Nephron (organoid): ENCODE measurements at regions not wholly inside any gene's neighbourhood (a gene's known extent, or its start where the extent isn't known, plus 50 kb on each side); places are given as distances from the start of the nearest gene placed in this dataset.

Experiments used
- H3K27ac Mint-ChIP-seq, 3 experiments: 2 replicates each; pipeline ENCODE4 v1.8.0; 2020; ENCODE audit warnings: mixed read lengths in 3 of 3, mild to moderate bottlenecking in 2 of 3, moderate library complexity in 1 of 3
- H3K27me3 Mint-ChIP-seq: 2 replicates; pipeline ENCODE4 v1.8.0; 2021; ENCODE audit warnings: low read depth, mild to moderate bottlenecking, moderate library complexity, mixed read lengths
- H3K36me3 Mint-ChIP-seq: 2 replicates; pipeline ENCODE4 v1.8.0; 2020; ENCODE audit warnings: low read depth, mixed read lengths
- H3K4me1 Mint-ChIP-seq: 2 replicates; pipeline ENCODE4 v1.8.0; 2020; ENCODE audit warnings: mixed read lengths
- H3K4me3 Mint-ChIP-seq, 3 experiments: 2 replicates each; pipeline ENCODE4 v1.8.0; 2020; ENCODE audit warnings: mild to moderate bottlenecking in 3 of 3, mixed read lengths in 3 of 3, moderate library complexity in 2 of 3
- H3K9me3 Mint-ChIP-seq: 2 replicates; pipeline ENCODE4 v1.8.0; 2020; ENCODE audit warnings: mixed read lengths
- TF ChIP-seq, protein P1 (sequence below), 3 experiments: fragments of 200-600 bp; sonication (generic); IDR thresholded peaks; one replicate each; pipeline ENCODE4 v1.5.0; 2021; ENCODE audit warnings: antibody characterized with exemption in 3 of 3; ENCODE audit not compliant: unreplicated experiment in 3 of 3

- H3K27me3 Mint-ChIP-seq = peaks cover 6% of the 10 kb centered on the region
- H3K4me1 Mint-ChIP-seq = peaks cover 4% of the 10 kb centered on the region
- H3K4me3 Mint-ChIP-seq = no peak overlapping the region
- no peak overlapping the region for H3K27ac Mint-ChIP-seq
- TF ChIP-seq, protein P1, sequence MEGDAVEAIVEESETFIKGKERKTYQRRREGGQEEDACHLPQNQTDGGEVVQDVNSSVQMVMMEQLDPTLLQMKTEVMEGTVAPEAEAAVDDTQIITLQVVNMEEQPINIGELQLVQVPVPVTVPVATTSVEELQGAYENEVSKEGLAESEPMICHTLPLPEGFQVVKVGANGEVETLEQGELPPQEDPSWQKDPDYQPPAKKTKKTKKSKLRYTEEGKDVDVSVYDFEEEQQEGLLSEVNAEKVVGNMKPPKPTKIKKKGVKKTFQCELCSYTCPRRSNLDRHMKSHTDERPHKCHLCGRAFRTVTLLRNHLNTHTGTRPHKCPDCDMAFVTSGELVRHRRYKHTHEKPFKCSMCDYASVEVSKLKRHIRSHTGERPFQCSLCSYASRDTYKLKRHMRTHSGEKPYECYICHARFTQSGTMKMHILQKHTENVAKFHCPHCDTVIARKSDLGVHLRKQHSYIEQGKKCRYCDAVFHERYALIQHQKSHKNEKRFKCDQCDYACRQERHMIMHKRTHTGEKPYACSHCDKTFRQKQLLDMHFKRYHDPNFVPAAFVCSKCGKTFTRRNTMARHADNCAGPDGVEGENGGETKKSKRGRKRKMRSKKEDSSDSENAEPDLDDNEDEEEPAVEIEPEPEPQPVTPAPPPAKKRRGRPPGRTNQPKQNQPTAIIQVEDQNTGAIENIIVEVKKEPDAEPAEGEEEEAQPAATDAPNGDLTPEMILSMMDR (IDR thresholded peaks at IDR 0.05; ENCODE audit: unreplicated experiment in 3 of 3) = no peak
- H3K36me3 Mint-ChIP-seq = no peaks in the 10 kb centered on the region
- no peaks in the 10 kb centered on the region for H3K9me3 Mint-ChIP-seq
These were observed 210.7 kb upstream of the PPP2R2D start for GRCh38 chr10:131689954-131690757.

- H3K27ac Mint-ChIP-seq = no peak overlapping the region
- H3K4me1 Mint-ChIP-seq = peaks cover 4% of the 10 kb centered on the region
- H3K27me3 Mint-ChIP-seq = peaks cover 11% of the 10 kb centered on the region
- H3K4me3 Mint-ChIP-seq = no peak overlapping the region
- H3K36me3 Mint-ChIP-seq = no peaks in the 10 kb centered on the region
- TF ChIP-seq, protein P1 (IDR thresholded peaks at IDR 0.05; ENCODE audit: unreplicated experiment in 3 of 3) = no peak
- H3K9me3 Mint-ChIP-seq = no peaks in the 10 kb centered on the region
These were observed 210.0 kb upstream of the PPP2R2D start for GRCh38 chr10:131690805-131691239.

GRCh38 chr10:131691481-131692090, 209.2 kb upstream of the PPP2R2D start:
- TF ChIP-seq, protein P1 (IDR thresholded peaks at IDR 0.05; ENCODE audit: unreplicated experiment in 3 of 3) = no peak
- no peak overlapping the region for H3K4me3 Mint-ChIP-seq
- no peak overlapping the region for H3K27ac Mint-ChIP-seq
- no peaks in the 10 kb centered on the region for H3K9me3 Mint-ChIP-seq
- peaks cover 4% of the 10 kb centered on the region for H3K4me1 Mint-ChIP-seq
- peaks cover 17% of the 10 kb centered on the region for H3K27me3 Mint-ChIP-seq
- no peaks in the 10 kb centered on the region for H3K36me3 Mint-ChIP-seq

GRCh38 chr10:131692176-131692575, 208.6 kb upstream of the PPP2R2D start:
- Mint-ChIP-seq H3K36me3 (no peaks in the 10 kb centered on the region), H3K4me1 (peaks cover 4% of the 10 kb centered on the region), H3K27me3 (peaks cover 17% of the 10 kb centered on the region), H3K9me3 (no peaks in the 10 kb centered on the region), H3K27ac (no peak overlapping the region), H3K4me3 (no peak overlapping the region)
- TF ChIP-seq, protein P1 (IDR thresholded peaks at IDR 0.05; ENCODE audit: unreplicated experiment in 3 of 3) = no peak

GRCh38 chr10:131692686-131693334, 208.0 kb upstream of the PPP2R2D start:
- TF ChIP-seq, protein P1 (IDR thresholded peaks at IDR 0.05; ENCODE audit: unreplicated experiment in 3 of 3) = no peak
- H3K9me3 Mint-ChIP-seq = no peaks in the 10 kb centered on the region
- H3K4me3 Mint-ChIP-seq = no peak overlapping the region
- H3K27me3 Mint-ChIP-seq = peaks cover 17% of the 10 kb centered on the region
- H3K27ac Mint-ChIP-seq = no peak overlapping the region
- no peaks in the 10 kb centered on the region for H3K36me3 Mint-ChIP-seq
- peaks cover 4% of the 10 kb centered on the region for H3K4me1 Mint-ChIP-seq
